H9 (cell line): ENCODE measurements at regions not wholly inside any gene's neighbourhood (a gene's known extent, or its start where the extent isn't known, plus 50 kb on each side); places are given as distances from the start of the nearest gene placed in this dataset.

Experiments used
- DNase-seq: peaks from one replicate; pipeline ENCODE4 v3.0.0-alpha.2; 2017
- H2AFZ ChIP-seq: one replicate; pipeline ENCODE4 v1.6.1; 2013; ENCODE audit warnings: mild to moderate bottlenecking, low read length, control low read depth, moderate library complexity
- H2AK5ac ChIP-seq: 2 replicates; pipeline ENCODE4 v1.6.1; 2013; ENCODE audit warnings: low read length, control low read depth, mixed read lengths; ENCODE audit not compliant: insufficient read length
- H2BK120ac ChIP-seq: one replicate; pipeline ENCODE4 v1.6.1; 2013; ENCODE audit warnings: low read depth, mild to moderate bottlenecking, low read length, control low read depth, inconsistent platforms; ENCODE audit not compliant: poor library complexity, severe bottlenecking
- H2BK12ac ChIP-seq: 2 replicates; pipeline ENCODE4 v1.6.1; 2013; ENCODE audit warnings: low read length, control low read depth, mixed read lengths, low read depth; ENCODE audit not compliant: insufficient read length
- H2BK15ac ChIP-seq: 2 replicates; pipeline ENCODE4 v1.6.1; 2013; ENCODE audit warnings: low read depth, low read length, control low read depth
- H2BK20ac ChIP-seq: one replicate; pipeline ENCODE4 v1.6.1; 2013; ENCODE audit warnings: low read depth, mild to moderate bottlenecking, low read length, control low read depth, inconsistent platforms; ENCODE audit not compliant: poor library complexity, severe bottlenecking
- H2BK5ac ChIP-seq: 2 replicates; pipeline ENCODE4 v1.6.1; 2013; ENCODE audit warnings: low read length, control low read depth, mixed read lengths; ENCODE audit not compliant: insufficient read length
- H3K14ac ChIP-seq: 2 replicates; pipeline ENCODE4 v1.6.1; 2013; ENCODE audit warnings: low read length, control low read depth; ENCODE audit not compliant: insufficient read depth
- H3K18ac ChIP-seq: 2 replicates; pipeline ENCODE4 v1.6.1; 2013; ENCODE audit warnings: low read depth, mild to moderate bottlenecking, mixed read lengths, low read length, control low read depth; ENCODE audit not compliant: insufficient read length
- H3K23ac ChIP-seq: 2 replicates; pipeline ENCODE4 v1.6.1; 2013; ENCODE audit warnings: low read length, control low read depth, mixed read lengths, low read depth; ENCODE audit not compliant: insufficient read length
- H3K23me2 ChIP-seq: 2 replicates; pipeline ENCODE4 v1.6.1; 2013; ENCODE audit warnings: low read depth, mild to moderate bottlenecking, mixed read lengths, low read length, control low read depth; ENCODE audit not compliant: insufficient read length, poor library complexity, severe bottlenecking
- H3K27ac ChIP-seq: 2 replicates; pipeline ENCODE4 v1.5.1; 2013; ENCODE audit warnings: low read length, control low read depth, mixed read lengths, low read depth; ENCODE audit not compliant: insufficient read length
- H3K27me3 ChIP-seq: 2 replicates; pipeline ENCODE4 v1.6.1; 2013; ENCODE audit warnings: low read length, control low read depth, inconsistent platforms; ENCODE audit not compliant: insufficient read depth
- H3K4ac ChIP-seq: 2 replicates; pipeline ENCODE4 v1.6.1; 2013; ENCODE audit warnings: low read depth, mild to moderate bottlenecking, control low read depth, inconsistent platforms, low read length, moderate library complexity
- H3K4me1 ChIP-seq: 2 replicates; pipeline ENCODE4 v1.6.1; 2013; ENCODE audit warnings: low read length, control low read depth, inconsistent platforms; ENCODE audit not compliant: insufficient read depth
- H3K4me2 ChIP-seq: 2 replicates; pipeline ENCODE4 v1.6.1; 2013; ENCODE audit warnings: low read length, control low read depth, mixed read lengths; ENCODE audit not compliant: insufficient read length, insufficient read depth
- H3K56ac ChIP-seq: 2 replicates; pipeline ENCODE4 v1.6.1; 2013; ENCODE audit warnings: low read depth, mild to moderate bottlenecking, mixed read lengths, low read length, control low read depth; ENCODE audit not compliant: insufficient read length
- H3K79me1 ChIP-seq: 2 replicates; pipeline ENCODE4 v1.6.1; 2013; ENCODE audit warnings: low read depth, mild to moderate bottlenecking, moderate library complexity, low read length, control low read depth, inconsistent platforms; ENCODE audit not compliant: insufficient read depth, poor library complexity, severe bottlenecking
- H3K79me2 ChIP-seq: 2 replicates; pipeline ENCODE4 v1.6.1; 2013; ENCODE audit warnings: low read length, control low read depth, inconsistent platforms; ENCODE audit not compliant: insufficient read depth
- H3K9ac ChIP-seq: 2 replicates; pipeline ENCODE4 v1.6.1; 2013; ENCODE audit warnings: low read length, control low read depth, mixed read lengths; ENCODE audit not compliant: insufficient read length; ENCODE audit errors: extremely low read depth
- H3K9me3 ChIP-seq: one replicate; pipeline ENCODE4 v1.6.1; 2013; ENCODE audit warnings: low read depth, low read length, inconsistent platforms; ENCODE audit not compliant: control insufficient read depth
- H3T11ph ChIP-seq: one replicate; pipeline ENCODE4 v1.6.1; 2013; ENCODE audit warnings: mild to moderate bottlenecking, low read length, control low read depth, inconsistent platforms
- H4K20me1 ChIP-seq: one replicate; pipeline ENCODE4 v1.6.1; 2013; ENCODE audit not compliant: control insufficient read depth, insufficient read length, insufficient read depth
- H4K5ac ChIP-seq: 2 replicates; pipeline ENCODE4 v1.6.1; 2013; ENCODE audit warnings: low read depth, mild to moderate bottlenecking, mixed read lengths, low read length, control low read depth; ENCODE audit not compliant: insufficient read length
- H4K8ac ChIP-seq: replicated peaks from 2 replicates; pipeline ENCODE4 v1.6.1; 2013; ENCODE audit warnings: low read length, control low read depth, mixed read lengths, low read depth; ENCODE audit not compliant: insufficient read length
- H4K91ac ChIP-seq: 2 replicates; pipeline ENCODE4 v1.6.1; 2013; ENCODE audit warnings: low read depth, mild to moderate bottlenecking, moderate library complexity, mixed read lengths, low read length, control low read depth; ENCODE audit not compliant: insufficient read length
- H3K27ac Mint-ChIP-seq, 3 experiments: 2 replicates in 2 of 3; 3 replicates in 1 of 3; pipeline ENCODE4 v1.8.0; 2020 to 2021; ENCODE audit warnings: mixed read lengths in 3 of 3, mild to moderate bottlenecking in 1 of 3, moderate library complexity in 1 of 3
- H3K27me3 Mint-ChIP-seq: 2 replicates; pipeline ENCODE4 v1.8.0; 2021; ENCODE audit warnings: low read depth, mild to moderate bottlenecking, moderate library complexity, mixed read lengths
- H3K36me3 Mint-ChIP-seq, 3 experiments: 2 replicates in 2 of 3; 3 replicates in 1 of 3; pipeline ENCODE4 v1.8.0; 2020 to 2021; ENCODE audit warnings: low read depth in 3 of 3, mixed read lengths in 3 of 3; ENCODE audit not compliant: insufficient read depth in 1 of 3
- H3K4me1 Mint-ChIP-seq, 2 experiments: 2 replicates each; pipeline ENCODE4 v1.8.0; 2020; ENCODE audit warnings: mixed read lengths in 2 of 2
- H3K4me3 Mint-ChIP-seq, 2 experiments: 2 replicates in 1 of 2; 3 replicates in 1 of 2; pipeline ENCODE4 v1.8.0; 2020 to 2021; ENCODE audit warnings: mild to moderate bottlenecking in 2 of 2, mixed read lengths in 2 of 2, moderate library complexity in 1 of 2
- H3K9me3 Mint-ChIP-seq, 2 experiments: 2 replicates in 1 of 2; 3 replicates in 1 of 2; pipeline ENCODE4 v1.8.0; 2020; ENCODE audit warnings: mild to moderate bottlenecking in 2 of 2, mixed read lengths in 2 of 2, moderate library complexity in 1 of 2
- CTCF ChIP-seq: fragments of 200-600 bp; sonication (generic); conservative IDR thresholded peaks from 3 replicates; pipeline ENCODE4 v1.8.0; 2021; ENCODE audit warnings: antibody characterized with exemption, mild to moderate bottlenecking
- WGBS: extraction: QIAGEN DNeasy Blood & Tissue Kit; methylation state at CpG from one replicate; pipeline ENCODE4 v1.1.7; 2013; ENCODE audit warnings: missing lambda C conversion rate, low lambda C conversion rate, mixed read lengths; ENCODE audit not compliant: insufficient read length; ENCODE audit errors: extremely low coverage; 5-methylcytosine and 5-hydroxymethylcytosine counted together

GRCh38 chr22:42187646-42188045, 57.0 kb upstream of the CYP2D6 start:
- Histone ChIP-seq H3K23me2 (no peaks in the 10 kb centered on the region), H3K14ac (no peak overlapping the region), H3K4me2 (no peak overlapping the region), H3K27ac (no peak overlapping the region), H2BK15ac (no peak overlapping the region), H3T11ph (no peak overlapping the region), H3K4ac (no peak overlapping the region), H2BK12ac (no peak overlapping the region), H3K56ac (no peak overlapping the region), H3K9ac (no peak overlapping the region), H2AFZ (no peak overlapping the region), H3K23ac (no peak overlapping the region), H2BK5ac (no peak overlapping the region), H2BK20ac (no peak overlapping the region), H3K79me2 (peaks cover 13% of the 10 kb centered on the region; the same call in 1 of the 2 replicates), H3K4me1 (peaks cover 9% of the 10 kb centered on the region; the same call in 1 of the 2 replicates), H3K27me3 (no peaks in the 10 kb centered on the region), H3K9me3 (no peaks in the 10 kb centered on the region), H3K79me1 (peaks cover 9% of the 10 kb centered on the region), H4K5ac (no peak overlapping the region), H4K8ac (no peak overlapping the region), H4K91ac (no peak overlapping the region), H3K18ac (no peak overlapping the region), H2BK120ac (no peak overlapping the region), H4K20me1 (no peaks in the 10 kb centered on the region), H2AK5ac (no peak overlapping the region)
- Mint-ChIP-seq H3K9me3 (no peaks in the 10 kb centered on the region; a peak in 1 of 5 replicates), H3K27ac (no peak overlapping the region), H3K4me3 (no peak overlapping the region), H3K4me1 (peaks cover 22 to 29% of the 10 kb centered on the region in 2 experiments), H3K27me3 (no peaks in the 10 kb centered on the region), H3K36me3 (no peaks in the 10 kb centered on the region; a peak in 1 of 7 replicates)
- TF ChIP-seq CTCF, result no peak
- no CpG with 5 or more reads among the region's 3 CpGs for WGBS
- no peak for DNase-seq
